ENCODE measurements at regions not wholly inside any gene's neighbourhood (a gene's known extent, or its start where the extent isn't known, plus 50 kb on each side); places are given as distances from the start of the nearest gene placed in this dataset.

DNA sequence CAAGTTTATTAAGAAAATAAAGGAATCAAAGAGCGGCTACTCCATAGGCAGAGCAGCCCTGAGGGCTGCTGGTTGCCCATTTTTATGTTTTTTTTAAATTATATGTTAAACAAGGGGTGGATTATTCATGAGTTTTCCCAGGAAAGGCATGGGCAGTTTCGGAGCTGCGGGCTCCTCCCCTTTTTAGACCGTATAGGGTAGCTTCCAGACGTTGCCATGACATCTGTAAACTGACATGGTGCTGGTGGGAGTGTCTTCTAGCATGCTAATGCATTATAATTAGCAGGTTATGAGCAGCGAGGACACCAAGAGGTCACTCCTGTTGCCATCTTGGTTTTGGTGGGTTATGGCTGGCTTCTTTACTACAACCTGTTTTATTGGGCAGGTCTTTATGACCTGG is 301.8 kb downstream of the TFAP2C start:
- DNase-seq = no peak

DNA sequence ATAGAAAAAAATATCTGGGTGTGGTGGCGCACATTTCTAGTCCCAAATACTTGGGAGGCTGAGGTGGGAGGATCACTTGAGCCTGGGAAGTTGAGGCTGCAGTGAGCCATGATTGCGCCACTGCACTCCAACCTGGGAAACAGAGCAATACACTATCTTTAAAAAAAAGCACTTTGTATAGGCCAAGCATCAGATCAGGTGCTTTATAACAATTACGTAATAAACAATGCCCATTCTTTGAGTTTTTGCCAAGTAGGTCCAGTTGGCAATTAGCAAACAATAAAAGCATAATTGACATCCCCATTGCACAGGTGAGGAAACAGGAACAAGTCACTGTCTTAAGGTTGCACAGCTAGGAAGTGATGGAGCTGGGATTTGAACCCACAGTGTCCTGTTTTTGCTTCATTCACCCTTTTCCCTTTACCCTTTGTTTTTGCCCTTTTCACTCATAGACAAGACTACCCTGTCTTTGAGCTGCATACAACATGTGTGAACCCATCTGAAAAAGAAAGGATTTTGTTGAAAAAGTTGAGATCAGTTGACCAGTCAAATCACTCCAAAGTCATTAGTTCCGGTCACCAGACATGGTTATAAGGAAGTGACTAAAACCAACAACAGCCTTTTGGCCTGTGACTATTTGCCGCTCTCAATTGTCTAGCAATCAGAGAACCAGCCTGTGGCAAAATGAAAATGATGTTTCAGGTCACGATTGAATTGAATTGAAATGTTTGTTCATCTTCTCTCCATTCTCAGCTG is 303.6 kb downstream of the TFAP2C start:
- no peak for DNase-seq

DNA sequence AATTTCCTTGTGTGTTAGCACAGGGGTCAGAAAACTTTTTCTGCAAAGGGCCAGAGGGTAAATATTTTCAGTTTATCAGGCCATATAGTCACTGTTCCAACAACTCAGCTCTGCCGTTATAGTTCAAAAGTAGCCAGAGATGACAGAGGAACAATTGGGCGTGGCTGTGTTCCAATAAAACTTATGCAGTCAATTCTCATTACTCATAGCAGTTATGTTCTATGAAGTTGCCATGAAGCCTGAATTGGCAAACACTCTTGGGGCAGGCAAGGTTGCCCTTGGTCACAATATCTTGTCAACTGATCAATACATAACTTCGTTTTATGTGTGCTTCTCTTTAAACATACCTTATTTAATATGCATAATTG is 304.2 kb downstream of the TFAP2C start:
- DNase-seq = no peak

DNA sequence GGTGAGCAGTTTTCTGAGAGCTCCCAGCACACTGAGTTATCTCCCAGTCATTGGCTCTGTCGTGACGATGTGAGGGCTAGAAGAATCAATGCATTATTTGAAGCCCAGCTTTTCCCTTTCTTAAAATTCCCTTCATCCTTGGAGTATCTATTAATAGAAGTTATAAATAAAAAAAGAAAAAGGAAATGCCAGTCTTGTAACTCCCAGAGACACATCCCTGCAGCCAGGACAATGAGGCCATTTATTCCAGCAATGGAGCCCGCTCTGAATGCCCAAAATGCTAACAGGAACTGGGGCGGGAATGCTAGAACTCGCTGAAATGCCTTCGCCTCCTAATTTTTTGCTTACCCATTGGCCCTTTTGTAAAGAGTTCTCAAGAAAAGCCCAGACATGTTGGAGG is 305.8 kb downstream of the TFAP2C start:
- DNase-seq = no peak

DNA sequence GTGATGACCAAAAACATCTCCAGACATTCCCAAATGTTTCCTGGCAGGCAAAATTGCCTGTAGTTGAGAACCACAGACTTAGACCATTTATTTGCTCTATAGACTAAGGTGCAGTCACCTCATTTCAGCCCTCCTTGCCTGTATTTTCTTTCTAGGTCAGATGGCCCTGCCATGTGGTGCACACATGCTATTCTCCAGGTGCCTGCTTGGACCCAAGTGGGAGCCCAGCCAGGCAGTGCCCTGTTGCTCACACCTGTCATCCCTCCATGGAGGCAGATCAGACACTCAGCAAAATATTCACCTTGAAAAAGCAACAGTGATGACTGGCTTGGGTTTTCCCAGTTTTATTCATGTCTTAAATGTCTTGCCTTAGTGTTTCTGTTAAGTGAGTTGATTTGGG is 311.4 kb downstream of the TFAP2C start:
- DNase-seq = no peak

DNA sequence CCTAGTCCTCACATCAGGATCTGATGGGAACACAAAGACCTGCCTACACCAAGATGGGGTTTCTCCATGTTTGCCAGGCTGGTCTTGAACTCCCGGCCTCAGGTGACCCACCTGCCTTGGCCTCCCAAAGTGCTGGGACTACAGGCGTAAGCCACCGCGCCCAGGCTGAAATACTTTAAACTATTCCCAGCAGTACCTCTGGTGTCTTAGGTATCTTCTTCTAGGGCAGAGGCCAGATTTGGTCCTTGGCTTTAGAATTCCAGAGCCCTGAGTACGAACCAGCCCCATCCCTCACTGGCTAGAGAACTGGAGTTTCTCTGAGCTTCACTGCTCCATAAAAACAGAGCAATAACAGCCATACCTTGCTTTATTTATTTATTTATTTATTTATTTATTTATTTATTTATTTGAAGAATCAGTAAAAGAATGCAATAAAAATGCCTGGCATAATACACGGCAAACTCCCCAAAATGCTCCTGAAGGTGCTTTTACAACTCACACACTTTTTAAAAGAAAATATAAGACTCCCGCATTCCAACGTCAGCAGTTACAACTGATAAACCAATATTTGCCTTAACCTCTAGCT is 312.1 kb downstream of the TFAP2C start:
- DNase-seq = no peak

DNA sequence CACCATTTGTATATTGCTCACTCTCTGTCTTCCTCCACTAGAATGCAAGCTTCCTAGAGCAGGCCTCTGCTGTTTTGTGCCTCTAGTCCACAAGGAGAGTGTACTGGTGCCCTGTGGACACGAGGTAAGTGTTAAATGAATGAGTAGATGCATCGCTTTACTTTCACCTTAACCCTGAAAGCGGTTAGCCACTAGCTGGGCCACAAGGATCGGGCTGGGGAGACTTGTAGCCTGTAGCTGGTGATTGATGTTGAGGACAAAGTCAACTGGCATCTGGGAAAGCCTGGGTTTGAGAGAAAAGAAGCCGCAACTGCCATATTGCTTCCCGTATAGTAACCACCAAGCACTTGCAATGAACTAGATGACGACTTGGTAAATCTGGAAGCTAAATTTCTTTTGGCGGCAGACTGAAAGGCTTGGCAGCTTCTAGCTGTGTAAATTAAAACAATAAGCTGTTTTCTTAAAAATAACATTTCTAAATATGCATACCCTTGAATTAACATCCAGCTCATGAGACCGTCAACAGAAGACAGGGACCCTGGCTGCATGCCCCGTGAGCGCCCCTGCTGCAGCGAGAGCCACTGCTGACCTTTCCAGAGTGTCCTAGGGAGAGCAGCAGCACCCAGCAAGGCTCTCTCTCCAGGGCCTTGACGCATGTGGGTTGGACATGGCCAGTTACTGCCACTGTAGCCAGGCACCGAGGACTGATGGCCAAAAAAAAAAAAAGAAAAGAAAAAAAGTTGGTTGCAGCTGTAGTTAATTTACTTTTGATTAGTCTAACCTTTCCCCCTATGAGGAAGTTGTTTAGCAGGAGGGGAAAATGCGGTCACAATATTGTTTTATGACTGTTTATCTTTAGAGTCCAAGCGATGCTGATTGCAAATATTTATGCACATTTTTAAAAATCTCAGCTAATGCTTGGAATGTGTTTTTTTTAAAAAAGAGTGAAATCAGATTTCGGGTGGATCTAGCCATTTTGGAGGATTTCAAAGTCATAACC is 315.1 kb downstream of the TFAP2C start:
- DNase-seq = no peak

DNA sequence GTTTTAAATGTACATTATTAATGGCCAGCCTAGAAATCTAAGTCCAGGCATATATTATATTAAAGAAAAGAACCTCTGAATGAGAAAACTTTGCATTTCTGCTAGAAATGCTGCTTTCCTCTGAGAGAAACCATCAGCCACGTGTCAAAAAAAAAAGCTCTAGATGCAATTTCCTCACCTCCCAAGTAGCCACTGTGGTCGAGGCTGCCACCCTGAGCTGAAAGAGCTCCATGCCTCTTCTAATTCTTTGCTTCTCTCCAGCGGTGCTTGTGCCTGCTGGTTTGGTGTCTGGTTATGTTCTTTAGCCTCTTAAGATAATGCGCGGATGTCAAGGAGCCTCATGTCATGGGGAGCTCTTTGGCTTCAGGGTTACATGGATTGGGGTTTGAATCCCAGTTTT is 316.0 kb downstream of the TFAP2C start:
- DNase-seq = no peak

DNA sequence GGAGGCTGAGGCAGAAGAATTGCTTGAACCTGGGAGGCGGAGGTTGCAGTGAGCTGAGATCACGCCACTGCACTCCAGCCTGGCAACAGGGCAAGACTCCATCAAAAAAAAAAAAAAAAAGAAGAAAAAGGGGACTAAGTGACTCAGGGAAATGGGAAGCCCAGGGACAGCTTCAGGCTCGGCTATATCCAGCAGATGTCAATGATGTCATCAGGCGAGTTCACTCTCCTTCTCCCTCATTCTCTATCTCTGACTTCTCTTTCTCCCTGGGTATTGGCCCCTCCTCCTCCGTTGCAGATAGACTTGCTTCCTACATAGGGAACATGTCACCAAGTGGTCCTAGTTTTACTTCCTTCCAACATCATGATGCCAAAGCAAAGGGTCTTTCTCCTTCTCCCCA is 316.8 kb downstream of the TFAP2C start:
- no peak for DNase-seq

DNA sequence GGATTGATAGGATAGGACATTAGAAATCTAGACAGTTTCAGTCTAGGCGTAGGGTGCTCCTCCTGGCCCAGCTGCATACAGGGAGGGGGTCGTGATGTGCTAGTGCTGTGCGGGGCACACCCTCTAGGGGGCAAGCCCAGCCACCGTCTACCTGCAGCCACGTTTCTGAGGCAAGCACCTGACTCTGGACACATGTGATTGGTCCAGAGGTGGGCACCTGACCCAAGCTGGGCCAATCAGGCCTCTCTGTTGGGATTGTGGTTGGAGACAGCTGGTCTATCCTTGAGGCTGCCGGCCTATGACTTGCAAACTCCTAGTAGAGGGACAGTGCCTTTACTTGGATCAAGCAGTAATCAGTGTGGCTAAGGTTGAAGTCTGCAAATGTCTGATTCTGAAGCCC is 317.1 kb downstream of the BMP7 start:
- DNase-seq = no peak

DNA sequence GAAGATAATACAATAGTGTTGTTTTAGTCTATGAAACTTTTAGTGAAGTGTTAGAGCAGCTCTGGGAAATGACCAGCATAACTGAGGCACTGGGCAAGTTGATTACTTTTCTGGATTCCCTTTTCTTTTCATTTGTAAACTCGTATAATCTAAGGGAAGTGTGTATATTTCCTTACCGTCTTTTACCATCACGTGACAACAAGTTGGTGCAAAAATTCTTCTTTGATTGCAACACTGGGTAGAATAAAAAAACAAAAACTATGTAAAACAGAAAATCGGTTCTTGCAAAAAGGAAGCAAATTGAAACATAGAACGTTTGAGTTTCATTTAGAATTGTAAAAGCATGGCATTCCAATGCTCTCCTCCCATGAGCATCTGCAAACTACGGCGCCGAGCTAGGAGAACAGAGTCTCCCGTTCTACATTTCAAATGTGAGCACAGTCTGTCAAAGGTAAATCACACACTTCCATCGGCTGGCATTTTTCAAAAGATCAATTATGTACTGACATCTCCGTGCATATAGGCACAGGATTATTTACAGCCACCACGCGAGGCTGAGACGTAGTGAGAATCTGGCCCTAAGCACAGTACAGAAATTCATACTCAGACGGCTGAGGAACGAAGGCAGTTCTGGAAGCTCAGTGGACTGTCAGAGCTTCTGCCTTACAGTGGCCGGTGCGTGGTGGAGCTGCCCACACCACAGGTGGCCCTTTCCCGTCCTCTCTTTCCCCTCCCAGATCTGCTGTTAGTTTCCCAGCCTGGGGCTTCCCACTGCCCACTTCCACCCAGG is 314.0 kb downstream of the BMP7 start:
- no peak for DNase-seq

DNA sequence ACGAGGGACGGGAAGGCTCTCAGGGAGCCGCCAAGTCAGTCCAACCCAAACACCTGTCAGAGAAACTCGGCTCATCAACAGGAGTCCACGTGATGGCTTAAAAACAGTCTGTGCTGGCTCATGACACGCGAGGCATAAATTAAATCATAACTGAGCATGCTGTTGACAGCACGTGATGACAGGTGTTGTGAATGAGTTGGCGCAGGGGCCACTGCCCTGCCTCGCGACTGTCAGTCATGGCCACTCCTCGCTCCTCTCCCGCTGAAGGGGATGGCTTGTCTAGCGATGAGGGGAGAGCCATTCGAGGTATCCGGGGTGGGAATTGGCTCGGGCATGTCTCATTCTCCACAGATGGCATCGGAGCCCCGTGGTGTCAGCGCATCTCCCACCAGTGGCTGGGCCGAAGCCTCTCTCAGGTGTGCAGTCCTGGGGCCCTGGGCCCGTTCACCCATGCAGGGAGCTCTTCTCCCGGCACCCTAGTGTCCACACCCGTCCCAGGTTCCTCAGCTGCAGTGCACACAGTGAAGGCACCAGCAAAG is 313.3 kb downstream of the BMP7 start:
- DNase-seq = no peak

DNA sequence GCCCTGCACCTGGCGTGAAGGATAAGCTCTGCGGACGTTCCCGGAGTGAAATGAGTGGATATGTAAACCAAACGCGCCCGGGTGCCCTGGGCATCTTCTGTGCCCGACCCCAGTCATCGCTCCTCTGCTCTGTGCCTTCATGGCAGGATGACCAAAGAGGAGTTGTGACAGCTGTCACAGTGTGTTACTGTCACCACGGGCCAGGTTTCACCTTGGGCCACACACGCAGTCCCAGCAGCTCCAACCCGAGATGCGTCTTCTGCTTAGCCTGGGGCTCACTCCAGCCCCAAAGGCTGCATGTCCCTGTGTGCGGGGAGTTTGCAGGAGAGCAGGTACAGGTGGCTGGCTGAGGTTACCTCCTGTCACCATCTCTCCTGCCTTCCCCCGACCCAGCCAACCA is 311.6 kb downstream of the BMP7 start:
- no peak for DNase-seq

DNA sequence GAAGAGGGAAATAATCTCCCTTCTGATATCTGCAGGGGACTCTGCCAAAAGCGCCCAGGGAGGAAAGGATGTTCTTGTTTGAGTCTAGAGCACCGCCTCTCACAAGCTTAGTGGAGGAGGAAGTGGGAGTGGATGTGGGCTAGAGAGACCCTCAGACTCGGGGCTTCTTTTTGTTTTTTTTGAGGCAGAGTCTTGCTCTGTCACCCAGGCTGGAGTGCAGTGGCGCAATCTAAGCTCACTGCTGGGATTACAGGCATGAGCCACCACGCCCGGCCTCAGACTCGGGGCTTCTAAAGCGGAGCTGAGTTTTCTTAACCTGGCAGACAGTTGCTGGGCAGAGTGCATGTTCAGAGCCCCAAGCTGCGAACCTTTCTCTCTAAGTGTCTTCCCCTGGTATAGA is 310.8 kb downstream of the BMP7 start:
- no peak for DNase-seq

DNA sequence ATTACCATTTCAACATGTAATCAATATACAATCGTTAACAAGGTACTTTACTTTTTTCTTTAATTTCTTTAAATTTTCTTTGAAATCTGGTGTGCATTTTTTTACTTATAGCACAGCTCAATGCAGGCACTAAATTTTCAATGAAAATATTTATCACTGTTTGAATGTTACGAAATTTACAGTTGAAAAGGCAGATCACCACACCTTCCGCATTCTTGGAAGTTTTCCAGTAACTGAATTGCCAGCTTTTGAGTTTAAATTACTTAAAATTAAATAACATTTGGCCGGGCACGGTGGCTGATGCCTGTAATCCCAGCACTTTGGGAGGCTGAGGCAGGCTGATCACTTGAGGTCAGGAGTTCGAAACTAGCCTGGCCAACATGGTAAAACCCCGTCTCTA is 309.9 kb downstream of the BMP7 start:
- DNase-seq = no peak

DNA sequence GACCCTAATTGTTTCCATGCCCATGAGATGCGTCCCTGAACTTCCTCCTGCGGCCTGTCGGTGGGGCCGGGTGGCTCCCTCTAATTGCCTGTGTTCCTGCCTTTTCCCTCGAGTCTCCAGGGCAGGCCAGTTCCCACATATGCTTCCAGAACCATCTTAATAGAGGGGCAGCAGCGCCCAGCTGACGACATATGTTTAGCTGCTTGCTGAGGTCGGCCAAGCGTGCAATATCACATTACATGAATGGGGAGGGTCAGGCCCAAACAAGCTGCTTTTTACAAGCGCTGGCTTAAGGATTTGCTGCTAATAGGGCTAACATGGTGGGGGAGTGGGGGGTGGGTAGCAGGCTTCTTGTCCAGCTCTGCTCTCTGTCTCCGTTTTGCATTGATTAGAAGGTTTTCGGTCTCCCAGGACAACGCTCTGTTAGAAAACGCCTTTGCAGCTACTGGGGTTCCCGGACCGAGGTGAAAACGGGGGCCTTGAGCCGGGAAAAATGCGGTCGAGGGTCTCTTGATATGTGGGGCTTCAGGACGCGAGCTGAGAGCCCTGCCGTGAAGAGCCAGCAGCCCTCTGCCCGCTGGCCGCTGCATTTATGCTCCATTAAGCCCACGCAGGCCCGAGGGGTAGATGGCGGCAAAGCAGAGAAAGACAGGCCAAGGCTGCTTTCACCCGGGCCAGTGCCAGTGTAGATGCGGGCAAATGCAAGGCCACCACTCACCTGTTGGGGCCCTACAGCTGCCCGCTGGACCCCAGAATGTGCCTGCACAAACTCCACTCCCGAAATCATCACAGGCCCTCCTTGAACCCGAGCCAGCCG is 308.5 kb downstream of the BMP7 start:
- no peak for DNase-seq

DNA sequence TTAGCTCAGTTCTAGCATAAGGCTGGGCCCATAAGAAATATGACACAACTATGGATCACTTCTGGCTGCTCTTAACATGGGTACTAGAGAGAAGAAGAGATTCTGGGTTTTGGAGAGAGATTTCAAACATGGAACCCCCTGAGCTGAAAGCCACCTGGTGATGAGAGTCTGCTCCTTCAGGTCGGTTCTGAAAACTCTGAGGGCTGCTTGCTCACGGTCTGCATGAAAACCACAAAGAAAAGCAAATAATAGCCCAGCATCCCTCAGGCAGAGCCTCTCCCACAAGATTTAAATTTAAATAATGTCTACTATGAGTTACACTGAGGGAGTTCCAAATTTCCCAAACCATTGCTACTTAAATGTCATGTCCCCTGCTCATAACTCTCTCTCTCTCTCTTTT is 301.5 kb downstream of the BMP7 start:
- DNase-seq = no peak

DNA sequence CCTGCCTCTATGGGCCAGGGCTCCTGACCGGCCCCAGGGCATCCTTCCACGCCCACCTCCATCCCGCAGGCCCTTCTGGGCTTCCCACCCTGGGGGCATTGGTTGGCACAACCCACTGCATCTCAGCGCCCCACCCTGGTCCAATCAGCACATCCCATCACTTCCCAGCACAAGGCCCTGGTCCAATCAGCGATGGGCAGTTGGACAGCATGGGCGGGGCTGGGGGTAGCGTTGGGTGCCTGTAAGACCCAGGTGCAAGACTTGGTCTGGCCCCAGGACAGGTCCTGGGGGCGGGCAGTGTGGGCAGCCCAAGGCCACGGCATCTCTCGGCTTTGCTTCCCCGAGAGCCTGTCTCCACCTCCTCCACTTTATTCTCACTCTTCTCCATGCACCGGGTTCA is 298.5 kb downstream of the BMP7 start:
- DNase-seq = no peak

DNA sequence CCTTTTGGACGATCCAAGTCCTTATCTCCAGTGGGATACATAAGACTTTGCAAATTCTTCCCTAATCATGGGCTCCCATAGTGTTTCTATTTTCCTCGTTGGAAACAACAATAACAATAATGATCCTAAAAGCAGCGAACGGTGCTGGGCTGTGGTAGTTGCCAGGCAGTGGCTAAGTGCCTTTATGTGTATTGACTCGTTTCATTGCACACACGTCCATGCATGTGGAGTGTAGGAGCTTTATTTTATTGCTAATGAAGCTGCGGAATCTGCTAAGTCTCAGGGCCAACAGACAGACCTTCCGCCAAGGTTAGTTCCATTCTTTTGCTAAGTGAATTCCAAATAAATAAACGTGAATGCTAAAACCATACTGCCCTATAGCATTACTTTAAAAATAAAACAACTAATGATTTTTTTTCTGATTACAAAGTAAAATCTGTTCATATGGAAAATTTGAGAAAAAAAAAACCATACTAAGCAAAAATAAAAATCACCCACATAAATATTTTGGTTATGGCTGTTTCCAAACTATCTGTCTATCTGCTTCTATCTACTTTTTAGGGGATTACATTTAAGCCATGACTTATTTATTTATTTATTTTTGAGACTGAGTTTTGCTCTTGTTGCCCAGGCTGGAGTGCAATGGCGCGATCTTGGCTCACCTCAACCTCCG is 297.9 kb downstream of the BMP7 start:
- DNase-seq = no peak

DNA sequence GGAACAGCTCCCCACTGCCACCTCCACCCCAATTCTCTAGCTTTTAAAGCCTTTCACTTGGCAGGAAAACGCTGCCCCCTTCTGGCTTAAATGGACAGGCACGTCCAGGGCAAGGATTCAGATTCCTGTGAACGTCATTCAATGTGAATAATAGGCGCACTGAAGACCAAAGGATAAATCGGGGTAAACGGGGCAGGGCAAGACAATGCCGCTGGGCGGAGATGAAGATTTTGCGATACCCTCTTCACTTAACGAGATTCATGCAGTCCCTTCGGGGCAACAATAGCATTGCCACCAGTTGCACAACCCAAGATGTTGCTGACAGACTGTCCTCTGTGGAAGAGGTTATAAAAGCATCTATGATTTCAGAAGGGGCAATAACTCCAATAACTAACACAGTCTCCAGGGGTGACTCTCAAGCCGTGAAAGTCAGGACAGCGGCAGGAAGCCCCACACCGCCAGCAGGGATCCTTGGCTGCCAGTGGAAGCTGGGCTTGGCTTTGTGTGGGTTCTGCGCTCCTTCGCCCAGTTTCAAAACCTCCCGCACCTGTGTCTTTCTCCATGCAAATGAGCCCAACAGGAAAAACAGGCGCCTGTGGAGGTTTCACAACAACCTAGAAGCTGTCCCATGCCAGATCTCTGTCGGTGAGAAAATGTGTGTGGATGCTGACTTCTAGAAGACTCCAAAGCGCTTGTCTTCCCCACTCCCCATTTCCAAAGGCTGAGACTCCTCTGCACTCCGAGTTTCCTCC is 291.8 kb downstream of the BMP7 start:
- DNase-seq = no peak

DNA sequence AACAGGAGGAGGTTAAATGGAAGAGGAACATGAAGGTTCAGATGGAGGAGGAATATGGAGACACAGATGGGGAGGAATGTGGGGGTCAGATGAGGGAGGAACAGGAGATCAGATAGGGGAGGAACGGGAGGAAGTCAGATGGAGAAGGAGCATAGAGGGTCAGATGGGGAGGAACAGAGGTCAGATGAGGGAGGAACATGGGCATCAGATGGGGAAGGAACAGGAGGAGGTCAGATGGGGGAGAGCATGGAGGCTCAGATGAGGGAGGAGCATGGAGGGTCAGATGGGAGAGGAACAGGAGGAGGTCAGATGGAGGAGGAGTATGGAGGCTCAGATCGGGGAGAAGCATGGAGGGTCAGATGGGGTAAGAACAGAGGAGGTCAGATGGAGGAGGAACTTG is 290.6 kb downstream of the BMP7 start:
- no peak for DNase-seq

Measured in activated CD8-positive, alpha-beta memory T cell treated with anti-CD3 and anti-CD28 coated beads, Interleukin-2, amount 50 U/mL, for 48 hours (primary cell).